Activated T-cell treated with anti-CD3 and anti-CD28 coated beads, Interleukin-2, amount 50 U/mL, for 1 hour (primary cell): ENCODE measurements at regions not wholly inside any gene's neighbourhood (a gene's known extent, or its start where the extent isn't known, plus 50 kb on each side); places are given as distances from the start of the nearest gene placed in this dataset.
A peak's percentile ranks its signal among the peaks of the same experiment; 100 is the strongest.

Experiments
- DNase-seq: peaks from one replicate; pipeline ENCODE4 v3.0.0-alpha.2; 2020

DNA sequence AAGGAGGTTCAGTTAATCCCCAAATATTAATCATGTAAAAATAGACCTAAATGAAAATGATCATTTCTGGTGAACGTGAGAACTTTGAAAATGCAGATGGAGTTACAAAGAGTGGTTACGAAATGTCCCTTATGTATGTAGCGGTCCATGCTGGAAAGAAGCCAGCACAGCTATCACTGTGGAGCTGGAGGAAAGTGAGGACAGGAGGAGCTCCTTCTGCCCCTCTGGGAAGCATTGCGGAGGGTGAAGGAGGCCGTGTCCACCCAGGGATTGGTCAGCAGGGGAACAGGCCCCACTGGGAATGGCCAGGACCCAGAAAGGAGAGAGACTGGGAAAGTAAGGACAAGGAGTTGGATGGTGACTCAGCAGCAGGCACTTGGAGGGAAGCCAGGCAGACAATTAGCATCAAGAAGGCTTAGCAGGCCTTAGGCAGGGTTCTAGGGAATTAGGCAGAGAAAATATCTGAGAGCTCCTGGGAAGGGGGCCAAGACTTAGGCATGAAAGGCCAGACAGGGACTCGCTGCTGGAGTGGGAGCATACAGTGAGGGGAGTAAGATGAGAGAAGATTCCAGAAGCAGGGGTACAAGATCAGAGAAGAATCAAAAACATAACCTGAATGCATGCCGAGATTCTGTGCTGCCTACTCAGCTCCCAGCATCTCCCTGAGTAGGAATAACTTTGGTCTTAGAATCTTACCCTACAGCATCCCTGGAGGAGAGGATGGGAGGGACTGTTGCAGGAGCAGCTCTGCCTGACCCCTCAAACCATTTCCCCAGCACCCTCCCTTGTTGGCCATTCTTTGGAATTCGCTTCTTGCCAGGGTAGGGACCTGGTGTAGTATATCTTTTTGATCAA is 171.0 kb upstream of the UMPS start:
- DNase-seq: no peak

DNA sequence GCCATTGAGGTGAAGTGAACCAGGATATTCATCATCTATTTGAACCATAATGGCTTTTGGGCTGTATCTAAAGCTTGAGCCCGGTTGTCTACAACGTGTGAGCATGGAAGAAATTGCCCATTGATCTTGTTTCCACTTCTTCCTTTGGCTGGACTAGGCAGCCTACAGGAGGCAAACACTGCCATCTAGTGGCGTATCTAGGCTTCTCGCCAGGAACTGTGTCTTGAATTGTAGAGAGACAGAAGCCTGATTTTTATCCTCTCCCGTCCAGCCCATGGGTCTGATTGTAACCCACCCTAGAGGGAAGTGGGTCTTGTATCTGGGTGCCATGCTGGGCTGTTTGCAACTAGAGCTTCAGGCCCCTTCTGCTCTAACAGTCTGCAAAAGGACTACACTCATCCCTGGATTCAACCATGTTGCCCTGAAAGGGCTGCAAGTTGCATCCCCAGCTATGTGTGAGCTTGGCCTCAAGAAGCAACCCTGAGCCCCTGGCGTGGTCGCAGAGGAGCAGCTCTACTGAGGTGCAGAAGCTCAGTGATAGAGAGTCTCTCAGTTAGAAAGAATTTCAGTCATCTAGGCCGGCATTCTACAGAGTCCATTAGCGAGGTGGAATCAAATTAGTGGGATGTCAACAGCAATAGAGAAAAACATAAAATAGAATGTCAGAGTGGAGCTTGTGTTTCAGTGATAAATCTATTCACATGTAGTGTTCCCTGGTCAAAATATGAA is 170.2 kb upstream of the UMPS start:
- DNase-seq: peak; percentile 45

DNA sequence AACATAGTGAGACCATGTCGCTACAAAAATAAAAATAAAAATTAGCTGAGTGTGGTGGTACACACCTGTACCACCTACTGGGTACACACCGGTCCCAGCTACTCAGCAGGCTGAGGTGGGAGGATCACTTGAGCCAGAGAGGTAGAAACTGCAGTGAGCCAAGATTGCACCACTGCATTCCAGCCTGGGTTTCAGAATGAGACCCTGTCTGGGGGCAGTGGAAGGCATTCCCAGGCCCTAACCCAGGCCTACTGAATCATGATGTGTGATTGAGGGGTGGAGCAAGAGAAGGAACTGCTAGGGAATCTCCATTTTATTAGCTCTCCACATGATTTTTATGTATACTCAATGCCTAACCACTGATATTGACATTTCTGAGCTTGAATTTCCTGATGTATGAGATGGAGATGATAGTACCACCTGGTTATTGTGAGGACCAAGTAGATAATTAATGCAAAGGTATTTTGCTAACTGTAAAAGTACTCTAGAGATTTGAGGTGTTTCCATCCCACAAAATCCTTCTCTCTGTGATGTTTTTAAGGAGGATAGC is 169.5 kb upstream of the UMPS start:
- DNase-seq: no peak

DNA sequence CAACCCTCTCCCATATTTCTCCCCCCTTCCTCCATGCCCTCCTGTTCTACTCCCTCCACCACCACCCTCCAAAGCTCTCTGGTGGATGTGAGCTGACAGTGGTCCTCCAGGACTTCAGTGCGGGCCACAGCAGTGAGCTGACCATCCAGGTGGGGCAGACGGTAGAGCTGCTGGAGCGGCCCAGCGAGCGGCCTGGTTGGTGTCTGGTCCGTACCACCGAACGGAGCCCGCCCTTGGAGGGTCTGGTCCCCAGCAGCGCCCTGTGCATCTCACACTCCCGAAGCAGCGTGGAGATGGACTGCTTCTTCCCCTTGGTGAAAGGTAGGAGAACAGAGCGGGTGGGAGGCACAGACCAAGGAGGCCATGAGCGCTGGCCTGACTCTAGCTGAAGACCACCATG is 167.5 kb upstream of the UMPS start:
- no peak for DNase-seq

DNA sequence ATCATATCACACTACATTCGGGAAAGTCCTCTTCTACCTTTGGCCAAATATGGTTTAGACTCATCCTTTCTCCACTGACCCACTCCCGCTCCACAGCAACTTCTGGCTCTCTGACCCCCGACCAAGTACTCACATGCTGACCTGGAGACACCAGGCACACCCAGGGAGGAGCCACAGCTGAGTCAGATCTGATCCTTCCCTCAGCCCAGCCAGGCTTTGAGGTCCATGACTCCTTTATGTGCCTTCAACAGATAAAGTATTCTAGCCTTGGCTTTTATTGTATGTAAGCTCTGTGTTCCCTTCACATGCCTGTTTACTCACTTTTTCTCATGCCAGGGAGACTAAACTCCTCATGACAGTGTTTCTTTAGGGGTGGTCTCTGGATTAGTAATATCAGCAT is 166.9 kb upstream of the UMPS start:
- no peak for DNase-seq

DNA sequence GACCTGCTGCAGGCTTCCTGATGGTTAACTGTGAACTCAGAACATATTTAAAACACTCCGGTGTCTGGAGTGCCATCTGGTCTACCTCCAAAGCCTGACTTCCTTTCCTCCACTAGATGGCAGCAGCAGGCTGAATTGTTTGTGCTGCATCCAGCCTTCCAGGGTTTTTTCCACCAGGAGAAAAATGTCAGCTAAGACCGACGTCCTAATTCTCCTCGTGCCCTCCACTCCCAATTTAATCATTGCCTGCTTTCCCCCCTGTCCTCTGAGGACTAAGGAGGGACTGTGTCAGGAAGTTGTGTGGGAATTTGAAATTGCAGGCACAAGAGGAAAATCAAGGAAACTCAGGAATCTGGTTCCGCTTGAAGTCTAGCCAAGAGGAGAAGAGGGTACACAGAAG is 165.2 kb upstream of the UMPS start:
- peak; percentile 41 for DNase-seq

DNA sequence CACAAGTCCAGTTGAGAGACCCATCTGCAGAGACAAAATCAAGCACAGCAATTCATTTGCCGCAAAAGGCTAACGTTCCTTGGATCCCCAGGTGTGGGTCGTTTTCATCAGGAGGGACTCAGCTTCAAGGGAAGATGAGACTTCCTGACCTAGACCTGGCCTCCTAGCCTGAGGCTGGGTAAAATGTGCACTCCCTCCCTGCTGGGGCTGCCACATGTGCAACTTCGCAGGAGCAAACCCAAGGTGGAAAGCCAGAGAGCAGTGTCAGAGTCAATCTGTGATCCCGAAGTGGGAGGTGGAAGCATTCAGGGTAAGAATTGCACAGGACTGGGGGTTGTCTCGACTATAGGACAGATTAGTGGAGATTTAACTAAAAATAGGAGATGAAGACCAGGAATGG is 164.7 kb upstream of the UMPS start:
- DNase-seq: no peak

DNA sequence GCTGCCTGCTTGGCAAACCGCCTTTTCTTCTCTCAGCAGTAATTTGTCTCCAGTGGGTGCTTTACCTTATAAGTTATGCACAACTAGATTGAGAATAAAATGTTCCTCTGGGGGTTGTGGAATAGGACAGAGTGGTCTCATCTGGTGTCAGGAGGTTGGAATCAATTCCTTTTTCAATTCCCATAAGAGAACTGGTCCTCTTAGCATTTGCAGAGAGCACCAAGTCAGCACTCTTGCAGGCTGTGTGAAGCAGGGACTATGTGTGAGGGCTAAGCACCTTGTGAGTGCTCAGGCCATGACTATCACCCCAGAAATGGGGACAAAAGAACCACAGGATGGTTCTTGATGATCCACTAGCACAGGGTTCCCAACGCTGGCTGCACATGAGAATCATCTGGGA is 163.6 kb upstream of the UMPS start:
- DNase-seq: no peak

DNA sequence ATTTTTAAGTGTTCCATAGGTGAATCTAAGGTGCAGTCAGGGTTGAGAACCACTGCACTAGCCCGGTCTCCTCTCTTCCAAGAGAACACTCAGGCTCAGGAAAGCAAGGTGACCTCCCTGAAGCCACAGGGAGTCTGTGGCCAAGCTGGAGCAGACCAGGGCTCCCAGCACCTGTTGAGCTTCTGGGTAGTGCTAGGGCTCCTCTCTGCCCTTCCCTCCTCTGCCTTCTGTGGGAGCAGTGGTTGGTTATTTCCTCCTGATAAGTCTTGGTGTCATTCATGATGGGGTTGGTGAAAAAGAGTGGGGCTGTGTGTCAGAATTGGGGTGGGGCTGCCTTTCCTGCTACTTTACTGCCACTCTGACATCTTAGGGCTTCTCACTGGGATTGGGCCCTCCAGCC is 163.1 kb upstream of the UMPS start:
- DNase-seq: no peak

DNA sequence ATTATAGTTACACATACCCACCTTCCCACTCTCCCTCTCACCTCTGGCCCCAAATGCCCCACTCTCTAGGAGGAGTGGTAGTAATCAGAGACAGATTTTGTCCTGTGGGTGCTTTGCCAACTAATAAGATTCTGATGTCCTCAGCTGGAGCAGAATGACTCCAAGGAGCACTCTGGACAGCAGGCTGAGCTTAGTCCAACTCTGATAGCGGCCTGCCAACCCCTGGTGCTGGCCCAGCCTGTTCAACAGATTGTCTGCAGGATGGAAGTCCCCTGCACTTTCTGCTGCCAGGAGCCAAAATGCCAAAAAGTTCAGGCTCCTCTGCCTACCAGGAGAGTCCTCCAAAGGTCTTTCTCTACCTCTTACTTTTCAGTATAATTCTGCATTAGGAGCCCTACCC is 160.5 kb upstream of the UMPS start:
- DNase-seq: no peak

DNA sequence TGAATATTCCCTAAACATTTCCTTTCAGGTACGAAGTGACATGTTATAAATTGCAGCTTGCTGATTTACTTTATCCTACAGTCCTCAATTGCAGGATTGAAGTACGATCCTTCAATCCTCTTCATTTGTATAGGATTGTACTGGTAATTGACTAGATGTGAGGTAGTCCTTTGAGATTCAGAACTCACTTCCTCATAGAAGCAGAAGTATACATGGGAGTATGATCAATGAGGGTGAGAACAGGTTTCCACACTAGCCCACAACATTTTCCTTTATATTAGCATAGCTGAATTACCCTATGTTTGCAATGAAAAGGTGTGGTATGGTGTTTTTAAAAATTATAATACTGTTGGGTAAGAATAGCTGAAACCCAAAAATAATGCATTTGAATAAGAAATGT is 160.0 kb upstream of the UMPS start:
- no peak for DNase-seq

DNA sequence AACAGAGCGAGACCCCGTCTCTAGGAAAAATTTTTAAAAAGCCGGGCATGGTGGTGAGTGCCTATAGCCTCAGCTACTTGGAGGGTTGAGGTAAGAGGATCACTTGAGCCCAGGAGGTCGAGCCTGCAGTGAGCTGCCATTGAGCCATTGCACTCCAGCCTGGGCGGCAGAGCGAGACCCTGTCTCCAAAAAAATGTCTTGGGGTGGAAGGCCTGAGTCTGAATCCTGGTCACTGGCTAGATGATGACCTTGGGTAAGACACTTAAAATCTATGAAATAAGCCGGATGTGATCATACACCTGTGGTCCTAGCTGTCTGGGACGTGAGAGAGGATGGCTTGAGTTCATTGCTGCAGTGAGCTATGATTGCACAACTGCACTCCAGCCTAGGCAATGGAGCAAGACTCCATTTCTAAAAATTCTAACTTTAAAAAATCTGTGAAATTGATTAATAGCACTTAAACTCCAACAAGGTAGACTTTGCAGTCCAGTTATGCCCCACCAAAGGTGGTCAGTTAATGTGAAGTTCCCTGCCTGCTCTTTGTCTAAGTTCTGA is 157.3 kb upstream of the UMPS start:
- no peak for DNase-seq

DNA sequence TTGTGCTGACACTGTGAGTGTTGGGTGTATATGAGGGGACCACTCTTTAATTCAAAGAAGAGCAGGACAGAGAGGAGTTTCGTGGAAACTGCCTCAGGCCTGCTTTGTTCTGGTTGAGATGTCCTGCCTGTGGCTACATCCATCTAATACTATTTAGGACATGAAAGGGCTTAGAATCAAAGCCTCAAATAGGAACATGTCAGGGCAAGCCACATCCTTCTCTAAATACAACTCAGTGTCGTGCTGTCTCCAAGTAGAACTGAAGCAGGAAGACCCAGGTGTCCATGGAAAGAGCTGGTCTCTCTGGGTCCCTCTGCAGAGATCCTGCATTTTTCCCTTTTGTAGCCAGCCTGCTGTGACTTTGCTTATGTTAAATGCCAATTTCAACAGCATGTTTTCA is 156.2 kb upstream of the UMPS start:
- DNase-seq: no peak

DNA sequence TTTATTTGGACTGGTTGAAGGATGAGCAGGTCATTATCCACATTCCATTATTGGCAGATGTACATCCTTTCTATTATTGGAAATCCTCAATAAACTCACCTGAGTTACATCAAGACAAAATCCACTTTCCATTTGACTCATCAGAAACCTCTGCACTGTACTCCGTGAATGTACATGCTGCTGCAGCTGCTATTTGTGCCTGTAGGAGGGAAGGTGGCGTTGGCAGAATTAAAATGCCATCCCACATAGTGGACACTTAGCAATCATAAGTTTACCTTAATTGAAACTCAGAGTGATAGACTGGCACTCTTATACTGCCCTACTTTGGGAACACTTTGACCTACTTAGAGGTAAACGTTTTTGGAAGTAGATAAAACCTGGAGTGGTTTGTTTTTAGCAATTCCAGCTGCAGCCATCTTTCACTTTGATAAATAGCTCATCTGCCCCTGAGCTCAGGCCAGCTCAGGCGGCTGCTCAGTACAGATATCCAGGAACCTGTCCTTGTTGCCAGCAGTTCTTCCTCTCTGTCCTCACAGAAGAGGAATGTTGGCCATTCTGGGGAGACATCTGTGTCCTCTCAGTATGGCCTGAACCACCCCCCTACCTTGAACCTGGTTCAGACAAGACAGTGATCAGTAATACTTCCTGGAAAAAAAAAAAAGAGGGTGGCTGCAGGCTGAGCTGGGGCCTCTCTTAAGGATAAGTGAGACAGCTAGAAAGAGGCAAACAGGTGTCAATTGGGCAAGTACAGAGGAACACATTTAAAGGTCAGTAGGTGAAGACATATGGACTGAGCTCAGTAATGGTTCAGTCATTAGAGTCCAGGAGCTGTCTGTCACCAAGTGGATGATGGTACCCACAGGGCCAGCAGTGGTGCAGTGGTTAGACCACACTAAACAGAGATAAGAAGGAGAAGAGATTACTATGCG is 153.4 kb upstream of the UMPS start:
- no peak for DNase-seq

DNA sequence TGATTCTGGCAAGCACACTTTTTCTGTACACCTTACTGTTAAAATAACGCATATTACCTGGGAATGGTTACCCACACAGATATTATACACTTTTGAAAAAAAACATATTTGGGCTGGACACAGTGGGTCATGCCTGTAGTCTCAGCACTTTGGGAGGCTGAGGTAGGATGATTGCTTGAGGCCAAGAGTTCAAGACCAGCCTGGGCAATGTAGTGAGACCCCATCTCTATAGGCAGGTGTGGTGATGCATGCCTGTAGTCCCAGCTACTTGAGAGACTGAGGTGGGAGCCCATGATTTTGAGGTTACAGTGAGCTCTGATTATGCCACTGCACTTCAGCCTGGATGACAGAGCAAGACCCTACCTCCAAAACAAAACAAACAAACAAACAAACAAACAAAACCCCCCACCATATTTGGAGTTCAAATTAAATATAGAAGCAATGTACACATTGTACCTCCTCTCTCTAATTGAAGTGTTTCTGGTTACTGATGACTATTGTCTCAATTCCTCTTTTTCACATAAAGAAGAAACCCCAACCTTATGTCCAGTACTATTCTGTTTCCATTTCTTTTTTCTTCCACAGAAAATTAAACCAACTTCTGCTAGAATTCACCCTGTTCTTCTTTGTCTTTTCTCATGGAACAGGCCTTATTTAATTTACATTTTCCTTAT is 152.6 kb upstream of the UMPS start:
- DNase-seq: no peak

DNA sequence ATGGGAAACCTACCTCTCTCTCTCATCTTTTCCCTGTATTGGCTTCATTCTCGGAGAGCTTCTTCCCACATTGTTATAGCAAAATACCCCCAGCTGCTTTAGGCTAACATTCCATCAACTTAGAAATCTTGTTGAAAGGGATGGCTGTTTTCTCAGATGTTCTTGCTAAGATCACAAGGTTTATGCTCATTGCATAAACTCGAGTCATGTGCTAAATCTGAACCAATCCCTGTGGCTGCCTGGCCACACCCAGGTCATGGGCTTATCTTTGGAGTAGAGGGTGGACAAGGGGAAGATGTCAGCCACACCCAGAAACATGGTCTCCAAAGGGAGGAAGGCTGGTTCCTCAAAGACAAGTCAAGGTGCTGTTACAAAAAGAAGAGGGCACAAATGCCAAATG is 150.6 kb upstream of the UMPS start:
- no peak for DNase-seq

DNA sequence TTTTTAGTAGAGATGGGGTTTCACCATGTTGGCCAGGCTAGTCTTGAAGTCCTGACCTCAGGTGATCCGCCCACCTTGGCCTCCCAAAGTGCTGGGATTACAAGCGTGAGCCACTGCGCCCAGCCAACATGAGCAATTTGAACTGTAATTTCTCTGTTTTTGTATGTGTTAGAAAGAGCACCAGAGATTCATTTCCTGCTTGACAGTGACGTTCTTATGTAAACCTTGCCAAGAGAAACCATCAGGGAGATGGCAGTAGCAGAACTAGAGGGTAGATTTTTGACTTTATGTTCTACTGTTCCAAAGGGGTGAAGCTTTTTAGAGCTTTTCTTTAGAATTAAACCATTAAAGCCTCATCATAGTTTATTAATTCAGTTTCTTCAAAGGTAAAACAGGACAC is 148.1 kb upstream of the UMPS start:
- no peak for DNase-seq

DNA sequence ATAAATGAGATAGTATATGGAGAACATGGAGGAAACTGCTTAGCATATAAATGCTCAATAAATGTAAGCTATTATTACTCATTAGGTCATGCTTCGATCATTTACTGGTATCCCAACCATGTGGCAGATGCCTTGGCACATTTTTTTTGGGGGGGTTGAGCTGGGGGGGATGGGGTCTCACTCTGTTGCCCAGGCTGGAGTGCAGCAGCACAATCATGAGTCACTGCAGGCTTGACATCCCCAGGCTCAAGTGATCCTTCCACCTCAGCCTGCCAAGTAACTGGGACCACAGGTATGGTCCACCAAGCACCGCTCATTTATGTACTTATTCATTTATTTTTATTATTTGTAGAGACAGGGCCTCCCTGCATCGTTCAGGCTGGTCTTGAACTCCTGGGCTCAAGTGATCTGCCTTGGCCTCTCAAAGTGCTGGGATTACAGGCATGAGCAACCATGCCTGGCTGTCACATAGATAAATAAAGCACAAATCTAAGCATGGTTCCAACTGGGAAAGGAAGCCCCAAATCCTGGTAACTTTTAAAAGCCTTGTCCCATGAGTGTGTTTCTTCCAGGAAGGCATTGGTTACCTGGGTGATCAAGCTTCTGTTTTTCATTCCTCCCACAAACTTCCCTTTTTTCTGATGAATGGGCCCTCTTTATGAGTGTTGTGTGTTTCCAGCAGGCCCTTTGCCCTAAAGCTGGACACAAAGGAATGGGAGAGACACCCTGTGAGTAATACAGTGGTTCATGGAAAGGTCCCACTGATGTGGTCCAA is 147.4 kb upstream of the UMPS start:
- no peak for DNase-seq

DNA sequence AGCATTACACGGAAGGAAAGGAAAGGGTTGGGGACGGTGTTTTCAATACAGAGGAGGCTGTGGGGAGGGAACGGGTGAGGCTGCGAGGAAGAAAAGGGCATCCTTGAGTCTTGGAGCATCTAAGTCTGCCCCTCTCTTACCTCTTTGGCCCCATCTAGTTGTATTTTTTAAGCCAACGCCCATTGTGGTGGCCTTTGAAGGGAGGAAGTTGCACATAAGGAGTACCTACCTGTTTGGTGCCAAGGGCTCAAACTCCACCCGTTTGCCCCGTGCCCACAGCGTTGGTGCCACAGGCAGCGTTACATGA is 146.1 kb upstream of the UMPS start:
- no peak for DNase-seq

DNA sequence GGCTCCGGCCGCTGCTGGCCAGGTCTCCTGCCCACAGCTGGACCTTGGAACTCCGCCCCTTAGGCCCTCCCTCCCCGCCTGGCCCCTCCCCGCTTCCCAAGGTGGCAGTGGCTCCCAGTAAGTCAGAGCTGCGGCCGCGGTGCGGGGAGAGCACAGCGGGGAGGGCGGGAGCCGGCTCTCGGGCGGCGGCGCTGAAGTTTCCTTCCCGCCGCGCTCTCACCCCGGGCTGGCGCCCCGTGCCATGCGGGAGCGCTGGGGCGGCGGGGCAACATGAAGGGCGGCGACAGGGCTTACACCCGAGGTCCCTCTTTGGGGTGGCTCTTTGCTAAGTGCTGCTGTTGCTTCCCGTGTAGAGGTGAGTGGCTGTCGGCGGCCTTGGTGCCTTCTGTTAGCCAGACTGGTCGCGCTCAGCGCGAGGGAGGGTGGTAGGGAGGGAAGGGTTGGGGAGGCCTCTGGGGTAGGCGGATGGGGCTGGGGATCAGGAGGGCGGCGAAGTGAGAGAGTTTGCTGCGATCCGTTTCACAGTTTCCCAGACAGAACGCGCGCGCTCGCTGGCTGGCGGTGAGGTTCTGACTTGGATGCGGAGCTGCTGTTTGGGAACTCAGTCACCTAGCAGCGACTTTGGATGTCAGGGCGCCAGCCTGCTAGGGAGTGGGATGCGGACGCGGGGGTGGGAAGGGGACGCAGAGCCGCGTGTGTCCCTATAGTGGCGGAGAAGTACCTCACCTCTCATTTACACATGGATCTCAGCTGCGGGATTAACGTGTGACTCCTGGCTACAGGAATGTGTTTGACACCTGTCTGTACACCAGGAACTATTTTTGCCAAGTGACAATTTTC is 145.5 kb upstream of the UMPS start:
- peak; percentile 35 for DNase-seq
